Hindlimb muscle (tissue), 1 donor: ENCODE measurements at regions not wholly inside any gene's neighbourhood (a gene's known extent, or its start where the extent isn't known, plus 50 kb on each side); places are given as distances from the start of the nearest gene placed in this dataset.
A peak's percentile ranks its signal among the peaks of the same experiment; 100 is the strongest.
"Not testable (repeated sequence)": the region's sequence is repeated elsewhere in the genome, so short reads cannot be mapped to it uniquely, and the experiment has no call there.

Experiments
- DNase-seq: peaks from one replicate; pipeline ENCODE4 v3.0.0-alpha.2; 2013

DNA sequence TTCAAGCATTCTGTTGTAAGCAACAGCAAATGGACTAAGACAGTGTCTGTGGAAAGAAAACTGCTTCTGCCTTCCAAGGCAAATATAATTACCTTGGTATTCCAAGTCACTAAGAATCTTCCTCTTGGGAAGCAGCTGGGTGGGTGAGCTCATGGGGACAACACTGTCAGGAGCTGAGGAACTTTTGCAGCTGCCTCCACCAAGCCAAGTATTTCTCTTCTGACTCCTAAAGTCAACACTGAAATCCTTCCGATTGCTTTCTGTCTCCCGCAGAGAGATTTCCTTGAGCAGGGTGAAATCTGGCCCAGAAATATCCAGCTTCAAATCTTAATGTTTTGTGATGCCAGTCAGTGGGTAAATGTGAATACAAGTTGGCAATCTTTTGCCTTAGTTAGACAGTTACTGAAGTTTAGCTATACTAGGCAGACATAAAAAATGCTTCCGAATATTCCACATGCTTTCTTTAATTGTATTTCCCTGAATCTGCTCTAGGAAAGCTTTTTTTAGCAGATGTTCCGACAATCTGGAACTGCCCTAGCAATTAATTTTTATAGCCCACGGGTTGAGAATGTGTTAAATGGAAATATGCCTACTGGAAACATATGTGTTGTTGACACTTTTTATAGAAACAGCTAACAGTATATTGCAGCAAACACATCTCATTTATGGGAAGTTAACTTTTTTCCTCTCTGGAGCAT is 369.9 kb upstream of the DAB2 start:
- peak; percentile 40 for DNase-seq

- DNase-seq: no peak
Measured at GRCh38 chr5:39785410-39785809, 360.6 kb upstream of the DAB2 start.

DNA sequence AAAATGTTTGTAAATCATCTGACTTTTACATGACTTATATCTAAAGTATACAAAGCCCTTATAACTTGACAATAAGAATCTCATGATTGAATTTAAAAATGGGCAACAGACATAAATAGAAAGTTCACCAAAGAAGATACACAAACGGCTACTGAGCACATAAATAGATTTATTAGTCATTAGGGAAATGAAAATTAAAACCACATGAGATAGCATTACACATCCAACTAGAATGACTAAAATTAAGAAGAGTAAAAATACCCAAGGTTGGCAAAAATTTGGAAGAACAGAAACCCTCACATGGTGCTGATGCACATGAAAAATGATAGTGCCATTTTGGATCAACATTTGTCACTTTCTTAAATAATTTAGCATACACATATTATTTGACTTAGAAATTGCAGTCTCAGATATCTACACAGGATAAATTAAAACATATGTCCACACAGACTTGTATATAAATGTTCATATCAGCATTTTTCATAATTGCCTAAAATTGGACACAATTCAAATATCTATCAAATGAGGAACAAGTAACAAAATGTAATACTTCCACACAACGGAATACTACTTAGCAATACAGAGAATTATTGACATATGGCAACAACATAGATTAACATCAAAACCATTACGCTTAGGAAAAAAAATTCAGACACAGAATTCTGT is 359.1 kb upstream of the DAB2 start:
- no peak for DNase-seq

DNA sequence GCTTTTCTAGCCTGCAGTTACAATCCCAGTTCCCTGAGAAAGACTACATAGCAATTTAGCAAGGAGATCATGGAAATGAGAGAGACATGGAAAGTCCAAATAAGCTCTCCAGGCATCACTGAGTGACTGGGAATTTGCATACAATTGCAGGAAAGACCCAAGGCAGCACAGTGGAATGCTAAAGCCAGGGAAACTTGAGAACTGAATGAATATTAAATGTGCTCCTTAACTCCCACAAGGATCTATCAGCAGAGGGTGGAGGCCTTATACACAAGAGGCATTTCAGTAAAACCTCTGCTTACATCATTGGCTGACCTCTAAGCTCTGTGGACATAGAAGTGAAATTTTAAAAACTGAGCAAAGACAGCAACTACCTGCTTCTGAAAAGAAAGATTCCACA is 355.6 kb upstream of the DAB2 start:
- DNase-seq: no peak

DNA sequence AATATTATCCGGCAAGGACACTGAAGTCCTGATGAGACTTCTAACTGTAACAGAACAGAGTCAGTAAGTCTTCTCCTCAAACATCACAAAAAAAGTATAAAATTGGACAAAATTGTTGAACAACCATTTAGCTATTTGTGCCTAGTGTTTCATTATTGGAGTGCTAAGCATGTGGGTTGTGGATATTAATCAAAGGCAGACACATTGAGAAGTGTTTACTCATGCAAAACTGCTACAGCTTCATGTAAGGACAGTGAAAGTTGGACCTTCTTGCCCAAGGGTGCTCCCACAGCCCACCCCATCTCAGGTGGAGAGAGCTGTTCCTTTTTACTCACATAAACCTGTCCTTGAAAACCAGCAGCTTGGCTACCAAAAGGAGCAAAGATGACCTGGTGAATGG is 355.1 kb upstream of the DAB2 start:
- no peak for DNase-seq

GRCh38 chr5:39775797-39776365 is 351.1 kb upstream of the DAB2 start:
- no peak for DNase-seq

GRCh38 chr5:39775086-39775796 is 350.5 kb upstream of the DAB2 start:
- no peak for DNase-seq

DNA sequence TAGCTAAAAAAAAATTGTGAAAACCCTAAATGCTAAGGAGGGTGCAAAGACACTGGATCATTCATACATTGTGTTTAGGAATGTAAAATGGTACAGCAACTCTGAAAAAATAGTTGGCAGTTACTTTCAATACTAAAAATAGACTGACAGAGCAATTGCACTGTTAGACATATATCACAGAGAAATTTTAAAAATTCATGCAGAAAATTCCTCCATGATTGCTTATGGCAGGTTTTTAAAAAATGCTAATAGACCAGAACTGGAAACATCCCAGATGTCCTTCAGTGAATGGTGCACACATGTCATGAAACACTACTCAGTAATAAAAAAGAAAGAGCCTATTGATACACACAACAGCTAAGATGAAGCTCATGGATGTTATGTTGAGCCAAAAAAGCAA is 349.8 kb upstream of the DAB2 start:
- DNase-seq: no peak

- no peak for DNase-seq
Measured at GRCh38 chr5:39772307-39772706, 347.5 kb upstream of the DAB2 start.

DNA sequence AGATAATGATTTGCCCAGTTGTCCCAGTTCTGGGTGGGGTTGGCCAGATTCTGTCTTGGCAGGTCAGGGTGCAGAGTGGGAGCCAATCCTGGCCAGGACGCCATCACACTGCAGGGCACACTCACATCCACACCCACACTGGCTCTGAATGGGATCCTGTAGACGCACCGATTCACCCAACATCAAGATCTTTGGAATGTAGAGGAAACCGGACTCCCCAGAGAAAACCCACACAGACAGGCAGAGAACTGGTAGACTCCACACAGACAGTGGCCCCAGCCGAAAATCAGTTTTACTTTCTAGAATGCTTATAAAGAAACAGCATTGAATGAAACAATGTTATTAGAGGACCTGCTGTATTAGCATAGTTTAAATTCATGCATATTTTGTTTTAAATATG is 343.1 kb upstream of the DAB2 start:
- no peak for DNase-seq

DNA sequence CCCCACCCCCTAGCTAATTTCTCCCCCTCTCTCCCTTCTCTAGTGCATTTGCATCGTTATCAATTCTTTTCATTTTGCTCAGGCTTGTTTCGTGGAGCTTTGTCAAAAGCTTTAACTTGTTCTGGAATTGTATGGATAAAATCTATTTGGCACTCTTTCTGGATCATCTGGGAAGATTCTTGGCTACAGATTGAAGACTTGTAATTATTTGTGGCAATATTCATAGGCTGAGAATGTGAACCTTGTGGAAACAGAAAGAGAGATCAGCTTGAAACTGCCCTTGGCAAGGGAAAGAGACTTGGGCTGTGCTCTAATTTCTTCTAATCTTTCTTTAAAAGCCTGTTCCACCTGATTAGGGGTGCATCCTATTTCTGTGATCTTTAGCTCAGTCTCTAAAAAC is 340.6 kb upstream of the DAB2 start:
- no peak for DNase-seq

- no peak for DNase-seq
Measured at GRCh38 chr5:39762761-39763160, 338.0 kb upstream of the DAB2 start.

- DNase-seq: no peak
Measured at GRCh38 chr5:39761199-39761950, 336.6 kb upstream of the DAB2 start.

DNA sequence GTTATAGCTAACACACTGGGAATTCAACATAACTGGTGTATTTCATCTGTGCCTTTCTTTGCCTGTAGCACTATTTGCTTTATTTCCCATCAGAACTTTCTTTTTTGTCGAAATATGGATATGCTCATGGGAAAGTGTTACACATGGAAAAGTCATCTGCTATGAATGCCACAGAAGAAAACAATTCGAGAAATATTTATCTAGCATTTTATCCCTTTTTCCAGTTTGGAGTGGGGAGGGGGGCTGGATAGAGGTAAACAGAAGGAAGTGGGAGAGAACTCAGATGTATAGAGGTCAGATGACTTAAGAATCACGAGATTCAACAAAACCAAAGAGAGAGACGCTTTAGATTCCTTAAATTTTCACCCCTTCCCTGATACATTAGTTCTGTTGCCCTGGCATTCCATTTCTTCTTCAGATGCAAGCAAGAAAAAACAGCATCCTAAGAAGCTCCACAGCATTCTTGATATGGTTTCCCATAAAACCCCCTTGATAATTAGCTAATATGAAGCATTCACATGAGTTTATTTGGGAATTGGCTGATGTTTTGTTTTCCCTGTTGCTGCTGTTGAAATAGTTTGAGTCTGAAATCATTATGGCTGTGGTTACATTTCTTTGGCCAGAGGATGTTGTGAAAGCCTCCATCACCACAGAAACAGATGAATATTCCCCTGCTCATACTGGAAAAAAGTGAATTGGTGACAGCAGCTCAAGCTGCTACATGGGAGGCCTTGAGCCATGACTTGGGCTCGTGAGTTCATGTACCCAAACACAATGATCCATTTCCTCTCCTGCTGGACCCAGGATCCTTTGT is 335.8 kb upstream of the DAB2 start:
- peak; percentile 78 for DNase-seq

DNA sequence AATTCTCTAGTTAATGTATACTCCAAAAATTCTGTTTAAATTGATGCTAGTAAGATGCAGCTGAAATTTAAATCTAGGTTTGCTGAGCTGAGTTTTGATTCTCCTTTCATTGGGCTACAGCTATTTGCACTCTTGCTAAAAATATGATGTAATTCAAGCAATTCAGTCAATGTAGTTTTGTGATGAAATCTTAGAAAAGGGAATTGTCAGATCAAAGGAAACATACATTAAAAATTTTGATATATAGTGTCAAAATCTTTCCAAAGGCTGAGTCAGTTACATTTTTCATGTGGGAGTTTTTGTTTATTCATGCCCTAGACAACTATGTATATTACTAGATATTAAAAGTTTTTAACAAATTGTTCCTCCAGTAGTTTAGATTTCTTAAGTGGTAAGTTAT is 334.9 kb upstream of the DAB2 start:
- DNase-seq: no peak

DNA sequence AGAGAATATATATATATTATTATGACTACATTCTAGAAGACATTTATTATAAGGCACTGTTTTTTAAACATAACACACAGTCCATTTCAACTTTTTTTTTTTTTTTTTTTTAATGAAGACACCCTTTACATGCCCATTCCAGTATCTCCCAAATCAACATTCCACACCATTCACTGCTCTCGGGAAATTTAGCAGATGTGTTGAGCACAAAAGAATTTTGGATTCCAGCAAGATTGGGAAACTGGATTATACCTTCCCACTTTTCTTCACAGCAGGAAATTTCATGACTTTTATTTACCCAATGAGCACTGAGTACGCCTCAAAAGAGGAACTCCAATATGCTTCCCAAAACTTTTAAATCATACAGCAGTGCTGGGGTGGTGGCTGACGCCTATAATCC is 333.6 kb upstream of the DAB2 start:
- no peak for DNase-seq

- no peak for DNase-seq
Measured at GRCh38 chr5:39757131-39757530, 332.4 kb upstream of the DAB2 start.

DNA sequence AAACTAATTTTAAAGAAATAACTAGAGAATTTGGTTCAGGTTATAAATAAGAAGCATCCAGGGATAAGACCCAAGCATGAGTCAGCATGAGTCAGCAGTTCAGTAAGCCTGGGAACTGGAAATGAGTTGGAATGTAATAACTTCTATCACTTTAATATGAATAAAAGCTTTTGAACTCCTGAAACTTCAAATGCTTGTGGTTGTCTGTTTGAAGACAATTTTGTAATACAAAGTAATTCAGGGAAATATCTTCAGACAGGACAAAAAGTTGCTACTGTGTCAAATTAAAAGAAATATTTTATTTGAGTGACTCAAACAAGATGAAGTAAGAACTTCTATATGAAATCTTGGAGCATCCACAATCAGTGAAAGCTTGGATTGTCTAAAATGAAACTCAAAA is 331.2 kb upstream of the DAB2 start:
- DNase-seq: peak; percentile 25

DNA sequence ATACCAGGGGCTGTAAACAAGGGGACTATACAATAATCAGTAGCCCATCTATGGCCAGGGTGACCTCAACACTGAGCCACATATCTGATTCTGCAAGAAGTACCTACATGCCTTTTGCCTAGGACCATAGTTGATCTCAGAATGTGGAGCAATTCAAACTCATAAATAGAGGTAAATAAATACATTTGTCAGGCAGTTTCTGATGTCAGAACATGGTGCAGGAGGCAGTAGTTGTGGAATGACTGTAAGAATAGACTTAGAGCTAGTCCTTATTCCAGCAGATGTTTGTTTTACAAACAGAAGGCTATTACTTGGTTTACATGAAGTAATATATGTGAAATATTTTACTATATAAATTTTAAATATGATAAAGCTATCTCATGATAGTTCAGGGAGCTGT is 330.7 kb upstream of the DAB2 start:
- no peak for DNase-seq

DNA sequence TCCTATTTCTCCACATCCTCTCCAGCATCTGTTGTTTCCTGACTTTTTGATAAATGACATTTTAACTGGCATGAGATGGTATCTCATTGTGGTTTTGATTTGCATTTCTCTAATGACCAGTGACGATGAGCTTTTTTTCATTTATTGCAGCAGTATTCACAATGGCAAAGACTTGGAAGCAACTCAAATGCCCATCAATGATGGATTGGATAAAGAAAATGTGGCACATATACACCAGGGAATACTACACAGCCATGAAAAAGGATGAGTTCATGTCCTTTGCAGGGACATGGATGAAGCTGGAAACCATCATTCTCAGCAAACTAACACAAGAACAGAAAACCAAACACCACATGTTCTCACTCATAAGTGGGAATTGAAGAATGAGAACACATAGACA is 329.0 kb upstream of the DAB2 start:
- DNase-seq: not testable (repeated sequence)

DNA sequence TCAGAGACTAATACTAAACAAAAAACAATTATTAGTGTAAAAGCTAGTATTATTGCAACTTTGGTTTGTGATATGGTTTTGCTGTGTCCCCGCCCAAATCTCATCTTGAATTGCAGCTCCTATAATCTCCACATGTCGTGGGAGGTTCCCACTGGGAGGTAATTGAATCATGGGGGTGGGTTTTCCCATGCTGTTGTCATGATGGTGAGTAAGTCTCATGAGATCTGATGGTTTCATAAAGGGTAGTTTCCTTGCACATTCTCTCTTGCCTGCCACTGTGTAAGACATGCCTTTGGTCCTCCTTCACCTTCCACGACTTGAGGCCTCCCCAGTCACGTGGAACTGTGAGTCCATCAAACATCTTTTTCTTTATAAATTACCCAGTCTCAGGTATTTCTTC is 325.9 kb upstream of the DAB2 start:
- no peak for DNase-seq

- DNase-seq: no peak
Measured at GRCh38 chr5:39742916-39743315, 318.1 kb upstream of the DAB2 start.
